Skin epidermis (tissue), 12 donors: ENCODE measurements at regions not wholly inside any gene's neighbourhood (a gene's known extent, or its start where the extent isn't known, plus 50 kb on each side); places are given as distances from the start of the nearest gene placed in this dataset.

Experiments used
- H3K27ac ChIP-seq, 21 experiments: fragments of 200-600 bp; sonication (generic) in 11 of 21; one replicate each; pipeline ENCODE4 v1.5.0; 2020; ENCODE audit warnings: mild to moderate bottlenecking in 3 of 21, inconsistent platforms in 2 of 21, moderate library complexity in 2 of 21
- H3K4me3 ChIP-seq, 7 experiments: fragments of 200-600 bp; sonication (generic) in 2 of 7; one replicate each; pipeline ENCODE4 v1.5.0; 2020; ENCODE audit warnings: inconsistent platforms in 2 of 7, mild to moderate bottlenecking in 2 of 7, moderate library complexity in 1 of 7

- no peak overlapping the region for H3K27ac ChIP-seq
- H3K4me3 ChIP-seq, result no peak overlapping the region
These were observed 944.8 kb downstream of the DTWD2 start for GRCh38 chr5:118043531-118043930.

DNA sequence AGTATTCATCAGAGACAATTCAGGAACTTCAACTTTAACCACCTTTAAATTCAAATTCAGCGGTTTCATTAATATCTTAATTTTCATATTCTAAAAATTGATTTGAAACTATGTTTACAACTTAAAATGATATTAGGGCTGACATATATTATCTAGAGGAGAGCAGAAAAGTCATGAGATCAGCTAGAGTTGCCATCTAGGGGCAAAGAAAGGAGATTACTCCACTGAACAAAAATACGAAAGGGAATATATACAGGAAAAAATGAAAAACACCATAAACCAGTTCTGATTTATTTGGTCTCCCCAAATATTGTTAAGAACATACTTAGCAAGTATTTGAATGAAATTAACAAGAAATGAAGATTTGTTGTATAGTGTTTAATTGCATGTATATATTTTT is 946.3 kb downstream of the DTWD2 start:
- H3K27ac ChIP-seq, result no peak overlapping the region
- no peak overlapping the region for H3K4me3 ChIP-seq

DNA sequence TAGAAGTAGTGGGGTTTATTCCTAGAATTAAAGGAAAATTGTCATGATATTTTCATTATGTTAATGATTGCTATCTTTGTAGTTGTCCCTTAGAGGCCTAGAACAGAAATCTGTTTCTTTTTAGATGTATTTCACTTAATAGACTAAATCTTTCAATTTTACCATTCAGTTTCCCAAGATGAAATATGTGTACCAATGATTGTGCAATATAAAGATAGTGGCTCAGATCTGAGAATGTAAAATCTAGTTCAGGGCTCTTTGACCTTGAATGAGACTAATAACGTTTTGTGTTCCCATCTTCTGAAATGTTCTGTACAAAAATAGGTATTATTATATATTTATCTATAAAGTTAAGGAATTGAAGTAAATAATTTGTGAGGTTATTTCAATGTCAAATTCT is 947.9 kb downstream of the DTWD2 start:
- H3K27ac ChIP-seq, result no peak overlapping the region

GRCh38 chr5:118033686-118034338 is 954.5 kb downstream of the DTWD2 start:
- no peak overlapping the region for H3K4me3 ChIP-seq

More for the DNA sequence above, 947.9 kb downstream of the DTWD2 start:
- no peak overlapping the region for H3K4me3 ChIP-seq

DNA sequence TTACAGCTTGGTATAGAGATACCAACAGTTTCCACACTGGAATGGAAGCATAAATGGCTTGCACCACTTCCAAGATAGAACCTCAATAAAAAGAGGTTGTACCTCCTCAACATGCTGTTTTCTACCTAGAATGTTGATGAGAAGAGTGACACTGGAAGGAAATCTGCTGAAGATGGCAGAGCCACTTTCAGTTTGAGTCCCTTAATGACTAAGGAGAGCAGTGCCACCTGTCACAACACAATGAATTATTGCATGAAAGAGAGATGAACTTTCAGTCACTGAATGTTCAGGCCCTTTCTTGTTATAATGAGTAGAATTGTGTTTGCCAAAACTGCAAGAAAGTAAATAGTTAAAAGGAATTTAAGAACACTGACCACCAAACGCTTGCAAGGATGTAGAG is 958.5 kb downstream of the DTWD2 start:
- no peak overlapping the region for H3K4me3 ChIP-seq
- H3K27ac ChIP-seq, result no peak overlapping the region

More at GRCh38 chr5:118033686-118034338, 954.5 kb downstream of the DTWD2 start:
- no peak overlapping the region for H3K27ac ChIP-seq

GRCh38 chr5:118022062-118022461 is 966.3 kb downstream of the DTWD2 start:
- Histone ChIP-seq H3K27ac (no peak overlapping the region), H3K4me3 (no peak overlapping the region)

DNA sequence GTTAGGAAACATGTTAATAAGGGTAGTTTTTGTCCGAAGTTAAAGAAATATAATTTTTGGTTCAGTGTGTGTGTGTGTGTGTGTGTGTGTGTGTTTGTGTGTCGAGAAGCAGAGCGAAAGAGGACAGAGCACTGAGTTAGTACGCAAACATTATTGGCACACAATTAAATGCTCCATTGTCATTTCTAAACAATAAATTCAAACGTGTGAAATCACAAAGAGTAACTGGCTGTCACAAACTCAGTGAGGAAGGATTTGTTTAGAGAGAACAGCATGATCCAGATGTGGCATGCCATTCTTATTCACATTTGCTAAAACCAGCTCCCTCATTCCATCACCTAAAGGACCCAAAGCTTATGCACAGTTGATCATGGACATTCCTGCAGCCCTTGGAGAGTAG is 970.8 kb downstream of the DTWD2 start:
- H3K27ac ChIP-seq, result no peak overlapping the region

DNA sequence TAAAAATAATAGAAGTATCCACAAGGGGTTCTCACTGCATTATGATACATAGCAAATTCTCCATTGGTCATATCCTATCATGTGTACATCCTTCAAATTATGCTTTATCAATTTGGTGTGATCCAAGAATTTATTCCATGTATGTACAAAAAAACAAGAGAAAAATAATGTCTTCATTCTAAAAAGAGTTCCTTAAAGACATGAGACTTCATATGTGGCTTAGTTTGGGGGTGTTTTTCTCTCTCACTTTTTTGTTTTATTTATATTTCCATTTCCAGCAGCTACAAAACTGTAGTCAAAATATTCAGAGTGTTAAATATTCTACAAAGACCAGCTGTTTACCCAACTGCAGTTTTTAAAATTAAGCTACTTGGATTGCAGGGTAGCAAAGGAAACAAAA is 972.0 kb downstream of the DTWD2 start:
- Histone ChIP-seq H3K27ac (no peak overlapping the region), H3K4me3 (no peak overlapping the region)

More for the DNA sequence above, 970.8 kb downstream of the DTWD2 start:
- H3K4me3 ChIP-seq, result no peak overlapping the region

- no peak overlapping the region for H3K4me3 ChIP-seq
- H3K27ac ChIP-seq, result no peak overlapping the region
These were observed 972.8 kb downstream of the DTWD2 start for GRCh38 chr5:118015511-118015910.

DNA sequence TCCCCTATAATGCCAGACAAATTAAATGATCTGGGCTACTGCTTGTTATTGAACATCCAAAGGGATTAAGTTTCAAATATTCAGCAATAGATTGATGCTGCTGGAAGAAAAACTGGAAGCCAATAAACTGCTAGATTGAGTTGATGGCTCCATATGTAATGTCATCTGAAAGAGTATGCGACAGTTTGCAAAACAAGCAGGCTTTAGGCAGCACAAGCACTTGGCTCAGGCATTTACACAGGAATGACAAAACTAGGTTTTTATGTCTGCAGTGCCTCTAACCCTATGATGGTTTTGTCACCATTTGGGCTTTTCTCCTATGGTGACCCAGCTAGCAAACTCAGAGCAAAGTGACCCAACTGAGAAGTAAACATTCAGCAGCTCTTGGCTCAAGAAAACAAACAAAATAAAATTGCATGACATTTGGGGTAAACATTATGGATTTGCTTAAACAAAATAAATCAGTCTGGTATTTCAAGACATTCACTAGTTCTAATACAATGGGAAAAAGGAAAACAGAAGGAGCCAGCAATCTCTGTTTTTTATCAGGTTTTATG is 978.5 kb downstream of the DTWD2 start:
- H3K4me3 ChIP-seq, result no peak overlapping the region
- H3K27ac ChIP-seq, result no peak overlapping the region

DNA sequence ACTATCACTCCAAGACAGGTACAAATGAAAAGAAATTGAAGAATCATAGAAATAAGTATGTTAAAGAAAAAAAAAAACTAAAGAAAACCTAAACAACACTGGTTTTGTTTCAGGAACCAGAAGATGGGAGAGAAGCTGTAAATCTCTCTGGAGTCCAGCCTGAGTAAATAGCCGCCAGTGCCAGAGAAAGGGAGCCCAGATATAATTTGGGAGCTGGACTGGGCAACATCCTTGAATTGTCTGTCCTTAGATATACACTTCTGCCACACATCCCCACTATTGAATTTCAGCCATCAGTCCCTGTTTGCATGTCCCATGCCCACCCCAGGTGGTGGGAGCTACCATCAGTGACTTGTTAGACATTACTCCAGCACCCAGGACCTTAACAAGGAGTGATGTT is 979.6 kb downstream of the DTWD2 start:
- no peak overlapping the region for H3K4me3 ChIP-seq

DNA sequence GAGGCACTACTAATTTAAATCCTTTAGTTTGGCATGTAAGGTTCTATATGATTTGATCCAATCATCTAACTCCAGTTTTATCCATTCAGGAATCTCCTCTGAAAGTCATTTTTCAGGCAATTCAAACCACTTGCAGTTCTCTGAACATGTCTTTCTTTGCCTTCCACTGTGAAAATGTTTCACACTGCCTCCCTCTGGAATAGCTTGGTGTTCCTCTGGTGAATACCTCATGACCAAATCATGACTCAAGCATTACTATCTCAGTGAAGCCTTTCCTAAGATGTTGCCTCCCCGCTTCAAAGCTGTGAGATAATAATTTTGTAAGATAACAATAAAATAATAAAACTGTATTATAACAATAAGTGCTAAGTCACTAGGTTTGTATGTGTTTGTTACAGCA is 981.1 kb downstream of the DTWD2 start:
- no peak overlapping the region for H3K4me3 ChIP-seq
- no peak overlapping the region for H3K27ac ChIP-seq

More for the DNA sequence above, 979.6 kb downstream of the DTWD2 start:
- no peak overlapping the region for H3K27ac ChIP-seq

DNA sequence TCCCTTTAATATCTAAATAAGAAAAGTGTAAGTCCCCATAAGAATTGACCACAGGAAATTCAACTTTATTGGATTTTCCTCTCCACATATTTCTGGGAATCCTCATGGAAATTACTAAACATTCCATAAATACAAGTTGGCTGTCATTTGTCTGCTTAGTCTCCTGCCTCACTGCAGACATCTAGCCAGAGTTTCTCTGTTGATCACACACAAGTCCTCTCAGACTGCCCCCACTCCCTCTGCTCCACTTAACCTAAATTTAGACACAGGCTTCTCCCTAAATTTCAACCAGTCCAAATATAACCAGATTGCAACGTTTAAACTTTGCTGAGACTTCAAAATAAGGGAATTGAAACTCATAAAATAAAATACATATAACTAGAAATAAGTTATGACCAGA is 982.1 kb downstream of the DTWD2 start:
- H3K4me3 ChIP-seq, result no peak overlapping the region
- H3K27ac ChIP-seq, result no peak overlapping the region

GRCh38 chr5:117999939-118000549 is 988.3 kb downstream of the DTWD2 start:
- H3K4me3 ChIP-seq, result no peak overlapping the region
- no peak overlapping the region for H3K27ac ChIP-seq

- Histone ChIP-seq H3K27ac (no peak overlapping the region), H3K4me3 (no peak overlapping the region)
These were observed 1005.7 kb downstream of the DTWD2 start for GRCh38 chr5:117982691-117983090.

DNA sequence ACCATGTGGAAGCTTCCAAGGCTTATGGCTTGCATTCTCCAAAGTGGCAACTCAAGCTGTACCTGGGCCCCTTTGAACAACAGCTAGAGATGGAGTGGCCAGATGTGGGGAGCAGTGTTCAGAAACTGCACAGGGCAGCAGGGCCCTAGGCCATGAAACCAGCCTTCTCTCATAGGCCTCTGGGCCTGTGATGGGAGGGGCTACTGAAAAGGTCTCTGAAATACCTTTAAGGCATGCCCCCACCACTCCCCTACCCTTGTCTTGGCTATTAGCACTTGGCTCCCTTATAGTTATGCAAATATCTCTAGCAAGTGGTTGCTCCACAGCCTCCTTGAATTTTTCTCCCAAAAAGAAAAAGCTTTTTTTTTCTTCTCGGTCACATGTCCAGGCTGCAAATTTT is 1014.6 kb downstream of the DTWD2 start:
- H3K27ac ChIP-seq, result no peak overlapping the region
- H3K4me3 ChIP-seq, result no peak overlapping the region

DNA sequence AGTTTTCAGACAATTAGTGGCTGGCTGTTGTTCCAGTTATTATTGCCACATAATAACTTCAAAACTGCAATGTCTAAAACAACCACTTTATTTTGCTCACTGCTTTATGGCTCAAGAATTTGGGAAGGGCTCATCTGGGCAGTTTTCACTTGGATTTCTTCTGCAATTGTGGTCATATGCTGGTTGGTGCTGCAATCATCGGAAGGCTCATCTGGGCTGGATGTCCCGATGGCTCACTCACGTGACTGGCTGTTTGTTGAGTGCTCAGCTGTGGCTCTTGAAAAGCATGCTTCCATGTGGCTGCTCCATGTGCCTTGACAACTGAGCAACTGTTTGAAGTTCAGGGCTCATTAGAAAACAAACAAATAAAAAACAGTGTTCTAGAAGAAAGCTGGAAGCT is 1032.5 kb downstream of the DTWD2 start:
- H3K27ac ChIP-seq, result no peak overlapping the region
- no peak overlapping the region for H3K4me3 ChIP-seq

DNA sequence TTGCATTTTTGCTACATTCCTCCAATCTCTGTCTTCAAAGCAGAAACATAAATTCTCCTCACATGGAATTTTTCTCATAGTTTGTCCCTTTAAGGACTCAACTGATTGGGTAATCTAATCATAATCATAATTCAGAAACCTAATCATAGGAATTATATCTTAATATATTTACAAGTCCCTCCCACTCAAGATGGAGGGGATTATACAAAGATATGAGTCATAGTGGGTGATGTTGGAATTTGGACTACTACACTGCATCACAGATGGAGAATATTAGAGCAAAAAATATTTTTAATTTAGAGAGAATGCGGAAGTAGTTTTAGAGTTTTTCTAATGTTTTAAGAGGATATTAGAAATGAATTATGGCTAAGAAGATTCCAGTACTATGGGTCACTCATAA is 1034.0 kb downstream of the DTWD2 start:
- Histone ChIP-seq H3K4me3 (no peak overlapping the region), H3K27ac (no peak overlapping the region)

DNA sequence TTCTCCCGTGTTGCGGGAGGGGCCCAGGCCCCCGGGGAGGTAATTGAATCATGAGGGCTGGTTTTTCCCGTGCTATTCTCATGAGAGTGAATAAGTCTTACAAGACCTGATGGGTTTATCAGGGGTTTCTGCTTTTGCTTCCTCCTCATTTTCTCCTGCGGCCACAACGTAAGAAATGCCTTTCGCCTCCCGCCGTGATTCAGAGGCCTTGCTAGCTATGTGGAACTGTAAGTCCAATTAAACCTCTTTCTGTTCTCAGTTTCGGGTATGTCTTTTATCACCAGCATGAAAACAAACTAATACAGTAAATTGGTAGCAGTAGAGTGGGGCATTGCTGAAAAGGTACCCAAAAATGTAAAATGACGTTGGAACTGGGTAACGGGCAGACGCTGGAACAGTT is 1035.1 kb downstream of the DTWD2 start:
- Histone ChIP-seq H3K27ac (no peak overlapping the region), H3K4me3 (no peak overlapping the region)

- Histone ChIP-seq H3K4me3 (no peak overlapping the region), H3K27ac (no peak overlapping the region)
These were observed 1040.5 kb downstream of the DTWD2 start for GRCh38 chr5:117947836-117948235.

- H3K27ac ChIP-seq, result no peak overlapping the region
- no peak overlapping the region for H3K4me3 ChIP-seq
These were observed 1041.2 kb downstream of the DTWD2 start for GRCh38 chr5:117947121-117947520.

- no peak overlapping the region for H3K27ac ChIP-seq
- no peak overlapping the region for H3K4me3 ChIP-seq
These were observed 1043.1 kb downstream of the DTWD2 start for GRCh38 chr5:117945258-117945657.
